ENCODE measurements at regions not wholly inside any gene's neighbourhood (a gene's known extent, or its start where the extent isn't known, plus 50 kb on each side); places are given as distances from the start of the nearest gene placed in this dataset.
"Not testable (repeated sequence)": the region's sequence is repeated elsewhere in the genome, so short reads cannot be mapped to it uniquely, and the experiment has no call there.

GRCh38 chr9:6160579-6160978 lies 55.0 kb upstream of the IL33 start:
- DNase-seq = no peak

- DNase-seq = no peak
These were observed 62.2 kb upstream of the IL33 start for GRCh38 chr9:6153425-6153824.

GRCh38 chr9:6152788-6153187 lies 62.8 kb upstream of the IL33 start:
- DNase-seq = no peak

- no peak for DNase-seq
These were observed 65.1 kb upstream of the IL33 start for GRCh38 chr9:6150483-6150882.

GRCh38 chr9:6149315-6149714 lies 66.3 kb upstream of the IL33 start:
- no peak for DNase-seq

- DNase-seq = no peak
These were observed 67.8 kb upstream of the IL33 start for GRCh38 chr9:6147846-6148245.

GRCh38 chr9:6144947-6145346 lies 70.7 kb upstream of the IL33 start:
- DNase-seq = no peak

- no peak for DNase-seq
These were observed 72.7 kb upstream of the IL33 start for GRCh38 chr9:6142799-6143454.

- DNase-seq = not testable (repeated sequence)
These were observed 79.8 kb upstream of the IL33 start for GRCh38 chr9:6135780-6136179.

GRCh38 chr9:6134661-6135180 lies 80.9 kb upstream of the IL33 start:
- no peak for DNase-seq

GRCh38 chr9:6133346-6134063 lies 82.1 kb upstream of the IL33 start:
- no peak for DNase-seq

- DNase-seq = no peak
These were observed 83.0 kb upstream of the IL33 start for GRCh38 chr9:6132650-6133049.

GRCh38 chr9:6128030-6128429 lies 87.6 kb upstream of the IL33 start:
- DNase-seq = no peak

GRCh38 chr9:6126377-6126776 lies 89.2 kb upstream of the IL33 start:
- DNase-seq = no peak

GRCh38 chr9:6123416-6123815 lies 92.2 kb upstream of the IL33 start:
- DNase-seq = no peak

GRCh38 chr9:6121707-6122106 lies 93.9 kb upstream of the IL33 start:
- no peak for DNase-seq

GRCh38 chr9:6114424-6114823 lies 99.0 kb upstream of the RANBP6 start:
- DNase-seq = no peak

GRCh38 chr9:6113819-6114218 lies 98.4 kb upstream of the RANBP6 start:
- no peak for DNase-seq

- no peak for DNase-seq
These were observed 97.9 kb upstream of the RANBP6 start for GRCh38 chr9:6113312-6113711.

- DNase-seq = no peak
These were observed 94.6 kb upstream of the RANBP6 start for GRCh38 chr9:6109986-6110385.

GRCh38 chr9:6109571-6109970 lies 94.1 kb upstream of the RANBP6 start:
- DNase-seq = no peak

GRCh38 chr9:6106711-6107339 lies 91.4 kb upstream of the RANBP6 start:
- no peak for DNase-seq

- DNase-seq = no peak
These were observed 90.3 kb upstream of the RANBP6 start for GRCh38 chr9:6105738-6106137.

GRCh38 chr9:6104406-6104805 lies 89.0 kb upstream of the RANBP6 start:
- DNase-seq = not testable (repeated sequence)
